Cardiac septum (tissue), 1 donor: ENCODE measurements at regions not wholly inside any gene's neighbourhood (a gene's known extent, or its start where the extent isn't known, plus 50 kb on each side); places are given as distances from the start of the nearest gene placed in this dataset.
A peak's percentile ranks its signal among the peaks of the same experiment; 100 is the strongest.

ENCODE experiments used
- DNase-seq: peaks from one replicate; pipeline ENCODE4 v3.0.0-alpha.2; 2020; ENCODE audit warnings: low spot score
- intact Hi-C: fragments of 100-400 bp; cut with DNase I; formaldehyde crosslinking; loops from one replicate; pipeline ENCODE4 v1.14.0; 2022
- donor health status: DM: no; HTN: no; CAD: no.

DNA sequence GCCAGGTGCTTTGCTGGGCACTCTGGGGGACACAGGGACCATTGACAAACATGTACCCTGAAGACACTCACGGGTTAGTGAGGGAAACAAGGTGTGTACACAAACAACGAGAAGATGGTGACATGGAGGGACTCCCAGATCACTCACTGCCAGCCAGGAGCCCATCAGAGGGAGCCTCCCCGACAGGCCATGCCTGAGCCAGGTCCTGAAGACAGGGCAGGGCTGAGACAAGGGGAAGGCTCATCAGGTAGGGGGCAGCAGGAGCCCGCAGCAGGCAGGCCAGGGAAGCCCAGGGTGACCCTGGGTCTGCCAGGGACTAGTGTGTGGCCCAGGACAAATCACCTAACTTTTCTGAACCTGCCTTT is 127.9 kb downstream of the BUD13 start:
- DNase-seq = no peak
- intact Hi-C loops = loop anchor here (5.0 kb wide), 1 partner anchor 188 kb away; no protein-coding TSS in a partner anchor

DNA sequence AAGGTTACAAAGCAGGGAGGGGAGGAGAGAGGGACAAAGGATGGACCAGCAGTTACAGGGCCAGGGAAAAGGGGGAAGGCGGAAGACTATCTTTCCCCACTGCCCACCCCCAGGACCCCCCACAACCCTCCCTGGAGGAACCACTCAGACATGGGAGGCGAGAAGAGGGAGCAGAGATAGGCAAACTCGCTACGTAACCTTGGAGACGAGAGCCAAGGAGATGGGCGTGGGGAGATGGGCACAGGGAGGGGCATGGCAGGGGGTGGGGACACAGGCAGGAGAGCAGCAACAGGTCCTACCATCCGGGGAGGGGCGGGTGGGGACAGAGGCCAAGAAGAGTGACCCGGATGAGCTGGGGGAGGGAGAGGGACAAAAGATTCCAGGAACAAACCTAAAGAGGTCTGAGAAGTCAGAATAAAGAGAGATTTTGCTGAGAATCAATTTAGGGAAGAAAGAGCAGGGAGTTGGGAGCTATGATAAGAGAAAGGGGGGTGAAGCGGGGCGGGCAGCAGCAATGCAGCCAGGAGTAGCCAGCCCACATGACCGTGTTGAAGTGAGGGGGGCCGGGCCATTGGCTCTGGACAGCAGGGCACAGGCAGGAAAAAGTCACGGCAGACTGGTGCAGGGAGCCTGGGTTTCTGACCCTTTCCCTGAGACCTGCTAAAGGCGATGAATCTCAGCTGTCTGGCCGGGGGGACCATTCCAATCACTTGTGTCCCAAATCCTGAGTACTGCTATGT is 128.4 kb downstream of the BUD13 start:
- intact Hi-C loops = loop anchor here (5.0 kb wide), 1 partner anchor 187 kb away; no protein-coding TSS in a partner anchor
- DNase-seq = no peak

DNA sequence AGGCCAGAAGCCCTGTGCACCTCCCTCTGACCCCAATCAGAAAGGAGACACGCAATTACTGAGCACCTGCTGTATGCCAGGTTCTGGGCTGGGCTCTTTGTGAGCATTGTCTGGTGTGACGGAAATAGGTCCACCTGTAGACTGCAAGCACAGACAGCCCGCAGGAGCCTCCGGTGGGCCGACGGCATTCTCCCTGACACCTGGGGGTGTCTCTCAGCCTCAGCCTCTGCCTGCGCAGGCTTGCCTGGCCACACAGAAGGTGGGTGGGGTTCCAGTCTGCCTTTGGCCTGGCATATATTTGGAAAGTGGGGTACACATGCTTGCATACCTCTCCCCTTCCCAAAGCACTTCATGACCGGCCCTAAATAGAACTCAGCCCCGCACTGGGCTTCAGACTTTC is 129.3 kb downstream of the BUD13 start:
- intact Hi-C loops = loop anchor here (5.0 kb wide), 1 partner anchor 186 kb away; no protein-coding TSS in a partner anchor

DNA sequence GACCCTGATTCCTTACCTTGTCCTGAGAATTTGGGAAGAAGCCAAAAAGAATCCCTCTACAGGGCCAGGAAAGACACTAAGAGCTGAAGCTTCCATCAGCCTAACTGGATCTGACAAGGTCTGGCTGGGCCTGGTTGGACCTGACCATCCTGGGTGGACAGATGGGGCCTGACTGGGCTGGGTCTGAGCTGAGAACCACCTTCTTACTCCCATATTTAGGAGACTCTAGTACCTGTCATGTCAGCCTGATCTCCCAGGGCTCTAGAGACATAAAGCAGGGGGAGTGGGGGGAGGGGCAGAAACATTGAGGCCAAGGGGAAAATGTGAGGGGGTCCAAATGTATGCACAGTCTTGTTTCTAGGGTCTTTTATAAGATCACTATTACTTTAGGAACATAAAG is 129.9 kb downstream of the BUD13 start:
- intact Hi-C loops = loop anchor here (5.0 kb wide), 1 partner anchor 186 kb away; no protein-coding TSS in a partner anchor
- DNase-seq = no peak

More for the DNA sequence above, 129.3 kb downstream of the BUD13 start:
- DNase-seq = no peak

DNA sequence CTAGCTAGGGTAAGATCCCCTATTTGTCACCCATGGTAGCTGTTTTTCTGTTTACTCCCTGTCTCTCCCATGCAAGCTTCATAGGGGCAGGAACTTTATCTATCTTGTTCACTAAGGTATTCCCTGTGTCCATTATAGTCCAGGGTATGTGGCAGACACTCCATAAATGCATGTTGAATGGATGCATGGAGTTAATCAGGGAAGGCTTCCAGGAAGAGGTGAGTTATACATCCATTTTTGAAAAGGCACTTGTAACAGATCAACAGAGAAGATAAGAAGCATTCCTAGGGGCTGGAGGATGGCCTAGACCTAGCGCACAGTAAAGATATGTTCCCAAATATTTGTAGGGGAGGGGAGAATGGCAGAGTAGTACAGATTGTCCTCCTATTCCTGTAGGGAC is 130.3 kb downstream of the BUD13 start:
- DNase-seq = no peak
- intact Hi-C loops = loop anchor here (5.0 kb wide), 1 partner anchor 185 kb away; no protein-coding TSS in a partner anchor

DNA sequence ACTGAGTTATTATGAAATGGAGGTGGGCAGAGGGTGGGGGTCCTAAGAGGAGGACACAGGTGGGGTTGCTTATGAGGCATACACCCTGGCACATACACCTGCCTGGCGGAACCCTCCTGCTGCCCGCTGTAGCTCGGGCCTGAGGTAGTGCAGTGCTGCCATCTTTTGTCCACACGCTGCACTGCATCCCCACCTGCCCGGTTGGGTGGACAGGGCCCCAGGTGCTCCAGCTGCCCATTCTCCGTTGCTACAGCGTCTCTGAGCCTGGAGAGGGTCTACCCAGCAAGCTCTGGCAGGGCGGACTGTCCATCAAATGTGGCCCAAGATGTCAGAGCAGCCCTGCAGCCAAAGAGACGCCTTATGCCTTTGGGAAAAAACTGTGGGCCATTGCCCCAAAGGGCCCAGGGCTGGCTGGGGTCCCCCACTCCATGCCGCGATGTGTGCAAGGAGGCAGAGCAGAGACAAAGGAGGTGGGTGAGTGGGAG is 131.2 kb downstream of the BUD13 start:
- DNase-seq = no peak
- intact Hi-C loops = loop anchor here (5.0 kb wide), 1 partner anchor 184 kb away; no protein-coding TSS in a partner anchor

DNA sequence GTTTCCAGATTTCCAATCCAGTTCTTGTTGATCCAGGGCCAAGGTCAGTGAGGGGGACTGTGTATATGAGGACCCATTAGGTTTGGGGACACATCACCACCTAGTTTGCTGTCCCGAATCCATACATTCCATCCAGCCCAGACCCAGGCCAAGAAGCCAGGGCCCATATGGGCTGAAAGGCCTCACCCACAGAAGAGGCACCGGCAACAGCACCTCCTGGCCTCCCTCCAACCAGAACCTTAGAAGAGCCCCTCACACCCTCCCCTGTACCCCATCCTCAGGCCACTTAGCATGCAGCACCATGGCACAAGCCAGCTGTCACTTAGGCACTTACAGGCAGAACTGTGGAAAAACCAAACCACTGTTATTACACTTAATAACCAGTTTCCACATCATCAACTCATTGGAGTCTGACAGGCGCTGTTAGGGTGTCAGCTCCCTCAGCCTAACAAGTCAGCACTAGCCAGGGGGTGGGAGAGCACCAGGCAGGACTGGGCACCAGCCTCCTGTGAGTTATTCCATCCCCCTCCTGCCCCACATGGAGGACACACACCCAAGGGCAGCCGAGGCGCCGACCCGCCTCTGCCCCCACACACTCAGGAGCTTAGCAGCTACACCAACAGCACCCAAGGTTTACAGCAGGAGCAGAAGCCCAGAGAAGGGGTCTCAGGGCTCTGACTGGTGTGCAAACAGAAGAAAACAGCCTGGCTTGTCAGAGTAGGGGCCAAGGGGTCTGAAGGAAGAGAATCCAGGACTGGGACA is 132.0 kb downstream of the BUD13 start:
- intact Hi-C loops = loop anchor here (5.0 kb wide), 1 partner anchor 184 kb away; no protein-coding TSS in a partner anchor
- no peak for DNase-seq

DNA sequence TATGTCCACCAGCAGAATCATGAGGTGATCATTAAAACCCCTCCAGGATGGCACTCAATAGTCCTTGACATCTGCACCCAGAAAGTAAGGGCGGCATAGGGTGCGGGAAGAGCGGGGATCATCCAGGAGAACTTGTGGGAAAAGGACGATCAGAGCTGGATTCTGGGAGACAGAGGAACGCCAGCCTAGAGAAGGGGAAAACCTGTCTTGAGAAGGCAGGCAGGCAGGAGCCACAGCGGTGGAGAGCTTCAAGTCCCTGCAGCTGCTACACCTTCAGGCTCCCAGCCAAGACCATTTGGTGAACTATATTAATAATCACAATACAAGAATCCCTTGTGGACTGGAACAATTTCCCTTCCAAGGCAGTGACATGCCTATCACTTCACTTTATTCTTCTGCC is 134.3 kb downstream of the BUD13 start:
- no peak for DNase-seq
- intact Hi-C loops = no loop called here

DNA sequence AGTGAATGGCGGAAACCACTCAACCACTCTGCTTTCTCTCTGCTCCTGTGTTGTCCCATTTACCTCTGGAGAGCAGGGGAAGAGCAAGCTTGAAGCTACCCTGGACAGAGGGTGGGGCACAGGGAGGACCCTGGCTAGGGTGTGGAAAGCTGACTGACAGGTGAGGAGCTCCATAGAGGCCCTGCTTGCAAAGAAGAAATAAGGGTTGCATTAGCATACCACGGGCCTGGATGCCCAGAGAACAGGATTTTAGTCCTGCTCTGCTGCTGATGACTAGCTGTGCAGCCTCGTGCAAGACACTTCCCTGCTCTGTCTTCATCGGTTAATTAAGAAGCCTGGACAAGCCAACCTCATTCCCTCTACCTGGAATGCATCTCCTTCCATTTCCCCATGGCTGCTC is 135.0 kb downstream of the BUD13 start:
- intact Hi-C loops = no loop called here
- no peak for DNase-seq

DNA sequence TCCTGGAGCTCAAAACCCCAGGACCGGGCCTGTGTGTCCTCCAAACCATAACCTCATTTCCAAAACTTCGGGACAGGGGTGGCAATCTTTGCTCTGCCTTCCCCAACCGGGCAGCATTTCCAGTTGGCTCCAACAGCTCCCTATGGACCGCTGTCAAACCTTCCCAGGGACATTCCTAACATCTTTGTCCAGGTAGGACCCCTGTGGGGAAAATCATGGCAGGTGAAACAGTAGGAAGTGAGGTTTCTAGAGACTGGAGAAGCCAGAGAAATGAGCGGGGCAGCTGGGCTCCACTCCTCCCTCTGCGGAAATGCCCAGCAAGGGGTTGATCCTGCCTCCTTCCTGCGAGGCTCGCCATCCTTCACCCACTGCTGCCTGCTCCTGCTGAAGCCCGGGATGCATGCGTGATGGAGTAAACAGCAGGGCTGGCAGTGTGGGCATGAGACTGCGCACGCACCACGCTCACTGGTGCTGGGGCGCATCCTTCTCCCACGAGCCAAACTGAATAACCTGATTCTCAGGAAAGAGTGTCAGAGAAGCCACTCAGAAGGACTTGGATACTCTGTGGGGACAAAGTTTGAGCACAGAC is 136.4 kb downstream of the BUD13 start:
- intact Hi-C loops = no loop called here
- DNase-seq = no peak

DNA sequence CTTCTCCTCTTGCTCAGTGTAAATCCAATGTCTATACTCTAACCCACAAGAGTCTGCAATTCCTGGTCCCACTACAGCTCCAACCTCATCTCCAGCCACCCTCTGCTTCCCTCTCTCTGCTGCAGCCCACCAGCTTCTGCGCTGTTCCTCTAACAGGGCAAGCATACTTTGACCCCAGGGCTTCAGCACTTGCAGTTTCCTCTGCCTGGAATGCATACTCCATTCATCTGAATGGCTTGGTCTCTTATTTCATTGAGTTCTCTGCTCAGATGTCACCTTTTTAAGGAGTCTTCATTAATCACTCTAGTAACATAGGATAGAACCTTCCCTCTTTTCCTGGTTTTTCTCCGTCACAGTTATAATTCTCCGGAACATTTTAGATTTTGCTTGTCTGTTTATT is 141.6 kb downstream of the BUD13 start:
- DNase-seq = no peak
- intact Hi-C loops = no loop called here

DNA sequence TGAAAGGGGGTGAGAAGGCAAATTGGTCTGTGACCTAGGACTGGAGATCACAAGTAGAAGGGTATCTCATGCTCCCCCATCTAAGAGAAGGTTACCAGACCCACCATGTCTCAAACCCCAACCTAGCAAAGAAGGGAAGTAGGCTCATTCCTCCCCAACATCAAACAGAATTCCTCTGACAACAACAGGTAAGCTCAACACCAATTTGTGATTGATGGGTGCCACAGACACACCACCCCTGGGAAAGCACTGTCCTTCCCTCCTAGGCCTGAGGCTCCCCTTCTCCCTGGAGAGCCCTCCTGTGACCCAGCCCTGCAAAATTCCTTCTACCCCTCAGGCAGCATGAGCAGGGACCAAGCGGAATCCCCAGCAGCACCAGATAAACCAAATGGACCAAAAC is 154.3 kb downstream of the BUD13 start:
- no peak for DNase-seq
- intact Hi-C loops = no loop called here

DNA sequence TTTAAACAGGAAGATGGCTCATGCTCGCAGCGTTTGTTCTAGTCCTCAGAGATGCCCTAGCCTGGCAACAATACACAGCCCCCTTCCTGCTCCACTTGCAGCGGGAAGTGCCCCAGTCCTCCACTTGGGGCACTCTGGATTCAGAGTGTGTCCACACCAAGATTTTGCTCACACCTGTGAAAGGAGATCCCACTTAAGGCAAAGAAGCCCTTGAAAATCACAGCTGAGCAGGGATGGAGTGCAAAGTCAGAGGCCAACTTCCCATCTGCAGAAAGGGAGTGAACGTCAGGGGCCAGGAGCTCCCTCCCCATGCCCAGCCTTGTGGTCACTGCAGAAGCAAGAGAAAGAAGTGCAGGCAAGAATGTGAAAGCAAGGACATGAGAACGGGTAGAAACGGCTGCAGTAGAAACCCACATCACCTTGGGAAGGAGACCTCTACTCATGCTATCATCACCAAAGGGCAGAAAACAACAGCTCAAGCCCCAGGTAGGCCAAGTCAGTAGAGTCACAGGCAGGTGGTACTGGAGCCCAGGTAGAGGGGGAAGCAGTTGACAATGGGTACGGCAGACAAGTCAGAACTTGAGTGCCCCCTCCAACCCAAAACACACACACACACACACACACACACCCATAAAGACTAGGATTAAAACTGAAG is 157.4 kb downstream of the BUD13 start:
- no peak for DNase-seq
- intact Hi-C loops = no loop called here

DNA sequence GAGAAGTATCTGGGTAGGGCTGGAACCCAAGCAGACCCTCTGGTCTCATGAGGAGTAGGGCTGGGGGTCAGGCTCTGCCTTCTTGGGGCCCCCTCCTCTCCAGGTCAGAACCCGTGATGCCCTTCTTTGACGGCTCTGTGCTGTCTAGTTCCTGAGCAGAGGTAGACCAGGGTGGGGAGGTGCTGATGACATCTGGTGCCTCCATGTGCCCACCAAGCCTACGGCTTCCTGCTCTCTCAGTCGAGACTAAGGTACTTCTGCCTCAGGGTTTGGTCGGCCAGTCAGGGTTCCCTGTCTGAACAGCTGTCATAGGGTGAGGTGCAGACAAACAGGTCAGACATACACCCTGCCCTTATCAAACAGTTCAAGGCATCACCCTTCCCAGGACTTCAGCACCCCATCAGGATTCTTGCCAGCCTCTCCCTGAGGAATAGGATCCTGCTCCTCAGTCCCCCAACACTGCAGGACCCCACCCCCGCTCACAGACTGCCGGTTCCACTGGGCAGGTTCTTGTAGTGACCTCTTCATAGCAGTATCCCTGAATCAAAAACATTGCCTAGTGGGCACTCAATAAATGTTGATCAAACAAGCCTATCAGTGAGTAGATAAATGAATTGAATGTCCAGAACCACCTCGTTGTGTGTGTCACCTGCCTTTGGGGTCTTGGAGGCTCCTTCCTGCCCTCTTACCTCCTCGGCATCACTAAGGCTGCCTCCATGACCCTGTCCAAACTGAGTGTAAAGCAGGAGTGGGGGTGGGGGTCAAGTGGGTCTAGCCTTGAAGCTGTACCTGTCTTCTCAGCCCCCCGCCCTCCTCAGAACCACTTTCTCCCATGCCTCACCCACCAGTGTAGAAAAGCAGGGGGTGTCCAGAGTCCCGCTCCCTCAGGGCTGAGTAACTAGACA is 158.2 kb downstream of the BUD13 start:
- intact Hi-C loops = no loop called here
- DNase-seq = peak; percentile 73

DNA sequence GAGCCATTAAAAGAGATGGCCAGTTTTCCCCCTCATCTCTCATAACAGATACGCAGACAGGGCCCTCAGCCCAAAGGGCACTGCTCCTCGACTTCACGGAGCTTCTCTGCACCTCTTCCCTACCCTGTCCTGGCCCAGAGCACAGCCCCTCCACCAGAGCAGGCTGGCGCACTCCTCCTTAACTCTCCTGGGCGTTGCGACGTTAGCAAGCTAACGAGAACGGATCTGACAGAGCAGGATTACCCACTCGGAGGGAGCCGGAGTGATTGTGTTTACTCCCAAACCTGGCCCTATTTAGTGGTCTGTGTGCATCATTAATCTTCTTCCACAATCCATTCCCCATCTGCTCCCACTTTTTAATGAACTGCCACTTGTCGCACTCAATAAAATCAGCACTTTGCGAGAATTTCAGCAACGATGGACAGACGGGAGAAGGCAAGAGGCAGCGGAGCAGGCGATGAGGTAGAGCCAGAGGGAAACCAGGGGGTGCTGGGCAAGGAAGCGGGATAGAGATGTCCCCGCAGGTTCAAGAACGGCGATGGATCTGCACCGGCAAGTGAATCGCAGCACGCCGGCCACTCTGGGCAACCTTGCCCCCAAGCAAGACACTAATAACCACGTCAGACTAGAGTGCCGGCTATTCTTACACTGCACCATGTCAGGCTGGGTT is 159.4 kb downstream of the BUD13 start:
- DNase-seq = peak; percentile 59
- intact Hi-C loops = no loop called here

DNA sequence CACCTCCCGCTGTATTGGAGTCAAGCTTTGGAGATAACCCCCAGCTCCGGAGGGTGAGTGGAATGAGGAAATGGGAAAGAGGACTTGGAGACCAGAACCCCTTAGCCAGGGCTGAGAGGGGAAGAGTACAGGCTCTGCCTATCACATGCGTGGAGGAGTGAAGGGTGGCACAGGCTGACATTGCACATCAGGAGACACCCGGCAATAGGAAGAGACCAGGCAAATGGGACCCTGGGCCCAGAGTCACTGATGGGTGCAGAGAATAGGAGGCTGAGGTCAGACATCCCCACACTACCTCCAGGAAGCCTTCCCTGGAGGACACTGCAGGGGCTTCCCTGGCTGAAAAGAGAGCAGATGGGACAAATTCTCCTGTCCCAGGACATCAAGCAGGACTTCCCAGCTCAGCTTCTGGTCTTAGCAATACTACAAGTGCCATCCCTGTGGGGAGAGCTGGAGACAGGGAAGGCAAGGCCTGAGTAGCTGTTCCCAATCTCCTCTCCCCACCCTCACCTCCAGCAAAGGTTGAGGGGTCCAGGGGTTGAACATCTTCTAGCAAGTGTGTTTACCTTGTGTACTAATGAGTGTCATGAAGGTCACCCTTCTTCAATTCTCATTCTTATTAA is 160.7 kb downstream of the BUD13 start:
- DNase-seq = no peak
- intact Hi-C loops = no loop called here

DNA sequence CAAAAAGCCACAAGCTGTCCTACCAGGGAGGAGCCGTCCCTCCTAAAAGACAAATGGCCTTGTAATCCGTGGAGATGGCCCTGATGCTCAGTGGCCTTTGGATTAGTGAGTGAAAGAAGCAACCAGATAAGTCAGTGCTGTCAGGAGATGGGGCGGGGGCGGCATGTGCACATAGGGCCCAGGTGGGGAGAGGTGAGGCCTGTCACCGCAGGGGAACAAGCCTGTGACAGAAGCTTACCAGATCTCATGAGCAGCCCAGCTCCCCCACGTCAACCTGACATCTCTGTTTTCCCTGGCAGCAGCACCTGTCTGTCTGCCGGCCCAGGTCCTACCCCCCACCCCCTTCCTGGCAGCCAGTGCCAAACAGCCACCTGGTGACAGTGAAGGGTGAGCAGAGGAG is 162.6 kb downstream of the BUD13 start:
- DNase-seq = no peak
- intact Hi-C loops = no loop called here

DNA sequence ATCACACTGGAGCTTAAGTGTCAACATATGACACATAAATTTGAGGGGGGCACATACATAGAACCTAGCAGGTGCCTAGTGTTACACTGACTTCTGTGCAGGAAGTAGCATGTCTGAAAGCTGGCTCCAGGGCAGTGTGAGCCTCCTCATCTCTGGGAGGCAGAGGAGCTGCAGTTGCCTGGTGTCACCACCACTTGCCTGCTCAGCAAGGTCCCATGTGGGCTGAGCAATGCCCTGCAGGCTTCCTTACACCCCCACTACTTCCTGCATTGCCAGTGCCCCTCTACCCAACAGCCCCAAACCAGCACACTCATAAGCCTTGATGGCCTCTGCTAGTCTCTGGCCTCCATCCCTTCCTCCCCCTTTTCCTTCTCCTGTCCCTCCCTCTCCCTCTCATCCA is 165.8 kb downstream of the BUD13 start:
- intact Hi-C loops = no loop called here

More for the DNA sequence above, 165.8 kb downstream of the BUD13 start:
- no peak for DNase-seq
